HepG2 (cell line): ENCODE measurements at regions not wholly inside any gene's neighbourhood (a gene's known extent, or its start where the extent isn't known, plus 50 kb on each side); places are given as distances from the start of the nearest gene placed in this dataset.

Source experiments
- MYPOP ChIP-seq: sonication (generic); formaldehyde crosslinking; IDR thresholded peaks from 2 replicates; pipeline ENCODE4 v1.8.1; 2023; ENCODE audit warnings: mild to moderate bottlenecking, moderate library complexity, missing genetic modification reagents
- ZNF281 ChIP-seq: sonication (generic); formaldehyde crosslinking; IDR thresholded peaks from 2 replicates; pipeline ENCODE4 v1.4.0; 2020; ENCODE audit warnings: missing genetic modification reagents, borderline replicate concordance

GRCh38 chr4:163271555-163272127 is 60.8 kb downstream of the NPY1R start:
- TF ChIP-seq ZNF281 (CRISPR knock-in tag) = no peak
- TF ChIP-seq MYPOP = no peak
